Large intestine (tissue), 3 donors: ENCODE measurements at regions not wholly inside any gene's neighbourhood (a gene's known extent, or its start where the extent isn't known, plus 50 kb on each side); places are given as distances from the start of the nearest gene placed in this dataset.
A peak's percentile ranks its signal among the peaks of the same experiment; 100 is the strongest.

Experiments used
- DNase-seq, 2 donors: peaks; one replicate each; pipeline versions ENCODE4 v3.0.0 to v3.0.0-alpha.2; 2013
- H3K27ac ChIP-seq: one replicate; pipeline ENCODE4 v1.5.1; 2013; ENCODE audit warnings: low read length
- H3K27me3 ChIP-seq: 2 replicates; pipeline ENCODE4 v1.6.1; 2013; ENCODE audit warnings: low read length; ENCODE audit not compliant: control insufficient read depth, insufficient read depth
- H3K36me3 ChIP-seq: 2 replicates; pipeline ENCODE4 v1.6.1; 2013; ENCODE audit warnings: low read length; ENCODE audit not compliant: control insufficient read depth, insufficient read depth
- H3K4me1 ChIP-seq: one replicate; pipeline ENCODE4 v1.6.1; 2013; ENCODE audit warnings: low read length; ENCODE audit not compliant: control insufficient read depth, insufficient read depth
- H3K4me3 ChIP-seq: one replicate; pipeline ENCODE4 v1.5.1; 2013; ENCODE audit warnings: low read length
- H3K9me3 ChIP-seq: one replicate; pipeline ENCODE4 v1.6.1; 2013; ENCODE audit warnings: mild to moderate bottlenecking, low read depth, low read length, moderate library complexity; ENCODE audit not compliant: control insufficient read depth
- WGBS: methylation state at CpG from one replicate; pipeline ENCODE4 v1.1.5; 2013; ENCODE audit warnings: low lambda C conversion rate; ENCODE audit not compliant: insufficient coverage; 5-methylcytosine and 5-hydroxymethylcytosine counted together

GRCh38 chr3:76788206-76788605, 251.7 kb upstream of the ROBO2 start:
- DNase-seq = peak; percentile 6 to 59
- Histone ChIP-seq H3K27me3 (no peaks in the 10 kb centered on the region), H3K36me3 (no peaks in the 10 kb centered on the region), H3K4me3 (no peak overlapping the region), H3K9me3 (peaks cover 2% of the 10 kb centered on the region), H3K4me1 (peaks cover 14% of the 10 kb centered on the region), H3K27ac (peak overlapping the region; percentile 12)

GRCh38 chr3:76789237-76789636, 250.7 kb upstream of the ROBO2 start:
- WGBS = 60% methylated on average over 1 of the region's 4 CpGs

GRCh38 chr3:76811418-76811817, 228.5 kb upstream of the ROBO2 start:
- H3K4me3 ChIP-seq = no peak overlapping the region
- no peaks in the 10 kb centered on the region for H3K27me3 ChIP-seq
- H3K9me3 ChIP-seq = peaks cover 2% of the 10 kb centered on the region
- no CpG with 5 or more reads among the region's 1 CpG for WGBS
- no peak overlapping the region for H3K27ac ChIP-seq
- no peak for DNase-seq
- H3K4me1 ChIP-seq = no peaks in the 10 kb centered on the region
- H3K36me3 ChIP-seq = no peaks in the 10 kb centered on the region

More at GRCh38 chr3:76789237-76789636, 250.7 kb upstream of the ROBO2 start:
- Histone ChIP-seq H3K4me1 (peaks cover 14% of the 10 kb centered on the region), H3K9me3 (peaks cover 2% of the 10 kb centered on the region), H3K27me3 (no peaks in the 10 kb centered on the region), H3K27ac (no peak overlapping the region), H3K4me3 (no peak overlapping the region), H3K36me3 (no peaks in the 10 kb centered on the region)
- peak in 1 of 2 donors; percentile 24 for DNase-seq

- no peak overlapping the region for H3K27ac ChIP-seq
- DNase-seq = no peak
- WGBS = no CpG with 5 or more reads among the region's 2 CpGs
- H3K27me3 ChIP-seq = no peaks in the 10 kb centered on the region
- H3K4me1 ChIP-seq = no peaks in the 10 kb centered on the region
- peaks cover 2% of the 10 kb centered on the region for H3K9me3 ChIP-seq
- H3K4me3 ChIP-seq = no peak overlapping the region
- H3K36me3 ChIP-seq = no peaks in the 10 kb centered on the region
Measured at GRCh38 chr3:76812649-76813242, 227.2 kb upstream of the ROBO2 start.

- Histone ChIP-seq H3K36me3 (no peaks in the 10 kb centered on the region), H3K27me3 (no peaks in the 10 kb centered on the region), H3K4me3 (no peak overlapping the region), H3K4me1 (no peaks in the 10 kb centered on the region), H3K9me3 (peaks cover 2% of the 10 kb centered on the region), H3K27ac (no peak overlapping the region)
- 88% methylated on average over 1 of the region's 1 CpG for WGBS
- no peak for DNase-seq
Measured at GRCh38 chr3:76815561-76815960, 224.3 kb upstream of the ROBO2 start.

GRCh38 chr3:76820481-76820880, 219.4 kb upstream of the ROBO2 start:
- no peak overlapping the region for H3K27ac ChIP-seq
- no peaks in the 10 kb centered on the region for H3K9me3 ChIP-seq
- DNase-seq = no peak
- 100% methylated on average over 1 of the region's 1 CpG for WGBS
- no peaks in the 10 kb centered on the region for H3K36me3 ChIP-seq
- no peaks in the 10 kb centered on the region for H3K27me3 ChIP-seq
- peaks cover 5% of the 10 kb centered on the region for H3K4me1 ChIP-seq
- H3K4me3 ChIP-seq = no peak overlapping the region

- DNase-seq = peak in 1 of 2 donors; percentile 12
- Histone ChIP-seq H3K27me3 (no peaks in the 10 kb centered on the region), H3K4me3 (no peak overlapping the region), H3K9me3 (no peaks in the 10 kb centered on the region), H3K27ac (no peak overlapping the region), H3K4me1 (peaks cover 12% of the 10 kb centered on the region), H3K36me3 (no peaks in the 10 kb centered on the region)
- no CpG with 5 or more reads among the region's 6 CpGs for WGBS
Measured at GRCh38 chr3:76824658-76825240, 215.2 kb upstream of the ROBO2 start.

- no CpG with 5 or more reads among the region's 5 CpGs for WGBS
- Histone ChIP-seq H3K9me3 (no peaks in the 10 kb centered on the region), H3K4me1 (peaks cover 12% of the 10 kb centered on the region), H3K27me3 (no peaks in the 10 kb centered on the region), H3K36me3 (no peaks in the 10 kb centered on the region), H3K27ac (no peak overlapping the region), H3K4me3 (no peak overlapping the region)
- DNase-seq = peak in 1 of 2 donors; percentile 21
Measured at GRCh38 chr3:76826861-76827260, 213.0 kb upstream of the ROBO2 start.

GRCh38 chr3:76827701-76828226, 212.1 kb upstream of the ROBO2 start:
- Histone ChIP-seq H3K9me3 (no peaks in the 10 kb centered on the region), H3K27ac (no peak overlapping the region), H3K27me3 (no peaks in the 10 kb centered on the region), H3K36me3 (no peaks in the 10 kb centered on the region), H3K4me1 (peaks cover 12% of the 10 kb centered on the region), H3K4me3 (no peak overlapping the region)
- no CpG with 5 or more reads among the region's 1 CpG for WGBS
- DNase-seq = peak; percentile 46 to 81

- no peaks in the 10 kb centered on the region for H3K4me1 ChIP-seq
- H3K27me3 ChIP-seq = no peaks in the 10 kb centered on the region
- H3K4me3 ChIP-seq = no peak overlapping the region
- no peaks in the 10 kb centered on the region for H3K36me3 ChIP-seq
- peaks cover 3% of the 10 kb centered on the region for H3K9me3 ChIP-seq
- no peak overlapping the region for H3K27ac ChIP-seq
- DNase-seq = no peak
- 100% methylated on average over 2 of the region's 3 CpGs for whole genome bisulfite sequencing
Measured at GRCh38 chr3:76834657-76835056, 205.2 kb upstream of the ROBO2 start.

GRCh38 chr3:76841747-76842146, 198.2 kb upstream of the ROBO2 start:
- Histone ChIP-seq H3K4me1 (no peaks in the 10 kb centered on the region), H3K27me3 (no peaks in the 10 kb centered on the region), H3K4me3 (no peak overlapping the region), H3K36me3 (no peaks in the 10 kb centered on the region), H3K9me3 (peaks cover 3% of the 10 kb centered on the region), H3K27ac (no peak overlapping the region)
- DNase-seq = no peak
- WGBS = 83% methylated on average over 1 of the region's 4 CpGs
